CD4-positive, alpha-beta memory T cell (primary cell): ENCODE measurements at regions not wholly inside any gene's neighbourhood (a gene's known extent, or its start where the extent isn't known, plus 50 kb on each side); places are given as distances from the start of the nearest gene placed in this dataset.

Source experiments
- CTCF ChIA-PET: fragments of 350-600 bp; sonication (Branson Sonifier 250); formaldehyde crosslinking; loops from one replicate; lab custom pipeline; 2021; ENCODE audit warnings: inconsistent platforms; ENCODE audit not compliant: partially characterized antibody; lab: Charles Lee
- POLR2A ChIA-PET: fragments of 350-600 bp; sonication (Branson Sonifier 250); formaldehyde crosslinking; loops from one replicate; lab custom pipeline; 2021; ENCODE audit not compliant: partially characterized antibody; lab: Charles Lee
- DNase-seq, 5 donors: peaks; one replicate each; pipeline versions ENCODE4 v3.0.0 to v3.0.0-alpha.2; 2020 to 2022; ENCODE audit warnings: mixed read lengths in 1 of 5
- H3K27ac ChIP-seq: one replicate; pipeline ENCODE4 v1.7.0; 2013; ENCODE audit warnings: low read depth, low read length
- H3K27me3 ChIP-seq: 2 replicates; pipeline ENCODE4 v1.7.0; 2013; ENCODE audit warnings: mild to moderate bottlenecking, low read length, moderate library complexity; ENCODE audit not compliant: insufficient read depth
- H3K36me3 ChIP-seq: 2 replicates; pipeline ENCODE4 v1.7.0; 2013; ENCODE audit warnings: mild to moderate bottlenecking, low read length, moderate library complexity; ENCODE audit not compliant: insufficient read depth
- H3K4me1 ChIP-seq: 2 replicates; pipeline ENCODE4 v1.7.0; 2013; ENCODE audit warnings: mild to moderate bottlenecking, low read length, moderate library complexity; ENCODE audit not compliant: insufficient read depth
- H3K4me3 ChIP-seq, 2 donors: one replicate each; pipeline ENCODE4 v1.7.0; 2013; ENCODE audit warnings: low read length in 2 of 2, mild to moderate bottlenecking in 1 of 2
- H3K9me3 ChIP-seq, 2 donors: one replicate each; pipeline ENCODE4 v1.7.0; 2013; ENCODE audit warnings: low read length in 2 of 2, control low read depth in 1 of 2; ENCODE audit not compliant: control insufficient read depth in 1 of 2
- H3K27ac Mint-ChIP-seq, 7 donors: one replicate each; pipeline ENCODE4 v1.8.0; 2020 to 2021; ENCODE audit warnings: mixed read lengths in 7 of 7, mild to moderate bottlenecking in 6 of 7, inconsistent platforms in 3 of 7, moderate library complexity in 3 of 7
- H3K27me3 Mint-ChIP-seq, 2 donors: one replicate each; pipeline ENCODE4 v1.8.0; 2020 to 2021; ENCODE audit warnings: mixed read lengths in 2 of 2
- H3K36me3 Mint-ChIP-seq, 2 donors: one replicate each; pipeline ENCODE4 v1.8.0; 2020 to 2021; ENCODE audit warnings: mixed read lengths in 2 of 2, inconsistent platforms in 1 of 2, mild to moderate bottlenecking in 1 of 2
- H3K4me1 Mint-ChIP-seq, 4 donors: one replicate each; pipeline ENCODE4 v1.8.0; 2020 to 2021; ENCODE audit warnings: mixed read lengths in 4 of 4, mild to moderate bottlenecking in 1 of 4
- H3K4me3 Mint-ChIP-seq, 8 donors: one replicate each; pipeline ENCODE4 v1.8.0; 2020 to 2021; ENCODE audit warnings: mixed read lengths in 8 of 8, mild to moderate bottlenecking in 7 of 8, moderate library complexity in 6 of 8, inconsistent platforms in 3 of 8
- H3K9me3 Mint-ChIP-seq, 8 donors: one replicate each; pipeline ENCODE4 v1.8.0; 2020 to 2021; ENCODE audit warnings: mixed read lengths in 8 of 8, mild to moderate bottlenecking in 5 of 8, inconsistent platforms in 3 of 8, moderate library complexity in 1 of 8
- intact Hi-C: fragments of 100-400 bp; cut with micrococcal nuclease; formaldehyde crosslinking; loops from one replicate; pipeline ENCODE4 v1.15.1; 2023

DNA sequence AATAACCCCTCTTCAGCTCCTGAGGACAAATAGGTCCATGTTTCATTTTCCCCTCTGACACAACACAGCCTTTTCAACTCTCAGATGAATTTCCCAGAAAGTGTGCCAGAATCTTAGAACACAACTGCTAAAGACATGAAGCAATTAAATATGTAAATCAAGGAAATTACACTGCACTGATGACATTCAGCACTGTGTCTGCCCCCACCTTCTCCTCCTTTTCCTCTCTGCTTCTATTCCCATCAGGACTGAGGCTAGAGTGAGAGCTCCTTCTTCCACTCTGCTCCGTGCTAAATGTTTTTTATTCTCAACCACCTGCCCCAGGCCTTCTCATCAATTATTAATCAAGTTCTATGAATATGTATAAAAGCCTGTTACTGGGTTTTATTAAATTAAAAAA is 596.1 kb downstream of the TUSC7 start:
- H3K4me1 Mint-ChIP-seq = no peaks in the 10 kb centered on the region
- POLR2A ChIA-PET = no interaction called here
- Histone ChIP-seq H3K9me3 (no peaks in the 10 kb centered on the region), H3K4me3 (no peak overlapping the region), H3K27ac (no peak overlapping the region), H3K36me3 (no peaks in the 10 kb centered on the region), H3K4me1 (no peaks in the 10 kb centered on the region), H3K27me3 (no peaks in the 10 kb centered on the region)
- intact Hi-C loops = no loop called here
- H3K27me3 Mint-ChIP-seq = no peaks in the 10 kb centered on the region
- no peaks in the 10 kb centered on the region for H3K36me3 Mint-ChIP-seq
- H3K9me3 Mint-ChIP-seq = peaks cover 0 to 11% (median 4%) of the 10 kb centered on the region in 8 donors
- no peak for DNase-seq
- no peak overlapping the region for H3K27ac Mint-ChIP-seq
- CTCF ChIA-PET = no interaction called here
- H3K4me3 Mint-ChIP-seq = no peak overlapping the region

DNA sequence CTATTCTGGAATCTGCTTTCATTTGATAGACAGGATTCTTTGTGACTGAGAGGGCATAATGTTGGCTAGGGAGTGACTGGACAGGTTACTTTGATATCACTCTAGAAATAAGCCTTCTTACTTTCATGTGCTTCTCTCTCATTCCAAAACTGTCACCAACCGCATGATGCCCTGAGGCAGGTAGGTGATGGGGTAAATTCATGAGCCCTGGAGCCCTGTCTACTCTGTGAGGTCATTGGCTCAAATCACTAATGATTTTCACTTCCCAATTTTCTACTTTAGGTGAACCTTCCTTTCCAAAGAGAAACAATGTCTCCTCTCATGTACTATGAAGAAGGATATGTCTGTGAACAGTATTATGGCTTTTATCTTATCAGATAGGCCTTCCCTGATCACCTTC is 596.7 kb downstream of the TUSC7 start:
- intact Hi-C loops = no loop called here
- H3K36me3 ChIP-seq = no peaks in the 10 kb centered on the region
- Mint-ChIP-seq H3K4me1 (no peaks in the 10 kb centered on the region), H3K9me3 (peaks cover 2 to 15% (median 5%) of the 10 kb centered on the region in 8 donors), H3K27me3 (no peaks in the 10 kb centered on the region), H3K36me3 (no peaks in the 10 kb centered on the region), H3K4me3 (no peak overlapping the region), H3K27ac (no peak overlapping the region)
- no peak overlapping the region for H3K27ac ChIP-seq
- ChIA-PET POLR2A (no interaction called here), CTCF (no interaction called here)
- no peaks in the 10 kb centered on the region for H3K9me3 ChIP-seq
- no peaks in the 10 kb centered on the region for H3K27me3 ChIP-seq
- H3K4me1 ChIP-seq = no peaks in the 10 kb centered on the region
- no peak overlapping the region for H3K4me3 ChIP-seq
- DNase-seq = no peak

DNA sequence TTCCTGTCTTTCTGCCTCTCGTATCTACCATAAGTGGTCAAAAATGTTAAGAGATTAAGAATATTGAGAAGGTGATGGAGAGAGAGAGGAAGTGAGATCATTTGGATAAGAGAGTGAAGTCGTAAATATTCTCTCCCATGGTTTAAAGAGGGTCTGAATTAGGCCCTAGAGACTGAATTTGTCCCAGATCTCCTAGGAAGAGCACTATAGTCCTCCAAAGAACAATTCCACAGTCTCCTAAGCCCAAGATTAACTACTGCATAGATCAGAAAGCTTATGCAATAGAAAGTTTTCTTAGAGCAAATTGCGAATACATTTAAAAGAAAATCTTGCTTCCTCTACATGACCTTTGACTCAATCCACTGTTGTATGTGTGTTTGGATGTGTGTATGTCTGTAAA is 598.8 kb downstream of the TUSC7 start:
- H3K9me3 Mint-ChIP-seq = peaks cover 0 to 18% (median 3%) of the 10 kb centered on the region in 8 donors
- no peaks in the 10 kb centered on the region for H3K9me3 ChIP-seq
- intact Hi-C loops = no loop called here
- no peak overlapping the region for H3K27ac Mint-ChIP-seq
- POLR2A ChIA-PET = no interaction called here
- H3K27me3 ChIP-seq = no peaks in the 10 kb centered on the region
- H3K4me3 ChIP-seq = no peak overlapping the region
- H3K36me3 ChIP-seq = no peaks in the 10 kb centered on the region
- H3K27me3 Mint-ChIP-seq = no peaks in the 10 kb centered on the region
- H3K4me3 Mint-ChIP-seq = no peak overlapping the region
- no peaks in the 10 kb centered on the region for H3K4me1 Mint-ChIP-seq
- no peak overlapping the region for H3K27ac ChIP-seq
- no peak for DNase-seq
- no peaks in the 10 kb centered on the region for H3K36me3 Mint-ChIP-seq
- CTCF ChIA-PET = no interaction called here
- H3K4me1 ChIP-seq = no peaks in the 10 kb centered on the region

DNA sequence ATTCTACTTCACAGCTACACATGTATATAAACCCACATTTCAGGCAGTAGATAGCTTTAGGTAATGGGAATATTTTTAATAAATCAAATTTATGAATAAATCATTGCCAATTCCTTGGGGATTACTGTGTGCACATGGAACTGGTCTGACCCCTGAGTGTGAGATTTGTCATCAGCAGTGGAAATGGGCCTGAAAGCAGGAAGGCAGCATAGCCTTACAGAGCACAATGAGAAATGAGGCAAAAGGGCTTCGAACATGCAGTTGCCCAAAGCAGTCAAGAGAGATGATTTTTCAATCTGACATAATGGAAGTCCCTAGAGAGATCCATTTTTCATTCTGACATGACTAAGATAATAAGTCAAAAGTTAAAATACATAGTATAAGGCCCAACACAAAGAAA is 599.2 kb downstream of the TUSC7 start:
- Histone ChIP-seq H3K4me3 (no peak overlapping the region), H3K9me3 (no peaks in the 10 kb centered on the region), H3K27me3 (no peaks in the 10 kb centered on the region), H3K36me3 (no peaks in the 10 kb centered on the region), H3K27ac (no peak overlapping the region), H3K4me1 (no peaks in the 10 kb centered on the region)
- Mint-ChIP-seq H3K4me3 (no peak overlapping the region), H3K36me3 (no peaks in the 10 kb centered on the region), H3K27ac (no peak overlapping the region), H3K4me1 (no peaks in the 10 kb centered on the region), H3K27me3 (no peaks in the 10 kb centered on the region), H3K9me3 (peaks cover 0 to 18% (median 4%) of the 10 kb centered on the region in 8 donors)
- no peak for DNase-seq
- POLR2A ChIA-PET = no interaction called here
- CTCF ChIA-PET = no interaction called here
- intact Hi-C loops = no loop called here

DNA sequence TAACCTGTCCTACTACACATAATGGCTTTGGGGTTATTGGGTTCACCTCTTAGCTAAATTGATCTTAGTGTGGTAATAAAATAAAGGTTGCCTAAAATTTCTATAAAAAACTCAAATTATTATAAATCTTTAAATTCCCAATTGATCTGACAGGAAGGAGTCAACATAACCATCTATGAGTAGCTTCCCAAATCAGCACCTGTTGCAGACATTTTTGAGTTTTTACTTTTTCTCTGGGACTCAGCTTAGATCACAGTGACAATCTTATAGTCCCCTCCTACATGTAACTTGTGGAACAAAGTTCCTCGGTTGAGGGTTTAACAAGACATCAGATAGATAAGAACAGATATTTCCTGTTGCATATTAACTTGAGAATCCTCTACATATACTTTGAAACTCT is 601.0 kb downstream of the TUSC7 start:
- no peak overlapping the region for H3K4me3 Mint-ChIP-seq
- ChIA-PET POLR2A (no interaction called here), CTCF (no interaction called here)
- intact Hi-C loops = no loop called here
- no peak overlapping the region for H3K27ac Mint-ChIP-seq
- no peak overlapping the region for H3K4me3 ChIP-seq
- H3K4me1 ChIP-seq = no peaks in the 10 kb centered on the region
- peaks cover 0 to 22% (median 8%) of the 10 kb centered on the region in 8 donors for H3K9me3 Mint-ChIP-seq
- H3K27ac ChIP-seq = no peak overlapping the region
- no peaks in the 10 kb centered on the region for H3K4me1 Mint-ChIP-seq
- H3K36me3 ChIP-seq = no peaks in the 10 kb centered on the region
- no peaks in the 10 kb centered on the region for H3K9me3 ChIP-seq
- H3K27me3 Mint-ChIP-seq = no peaks in the 10 kb centered on the region
- H3K36me3 Mint-ChIP-seq = no peaks in the 10 kb centered on the region
- DNase-seq = no peak
- H3K27me3 ChIP-seq = no peaks in the 10 kb centered on the region

DNA sequence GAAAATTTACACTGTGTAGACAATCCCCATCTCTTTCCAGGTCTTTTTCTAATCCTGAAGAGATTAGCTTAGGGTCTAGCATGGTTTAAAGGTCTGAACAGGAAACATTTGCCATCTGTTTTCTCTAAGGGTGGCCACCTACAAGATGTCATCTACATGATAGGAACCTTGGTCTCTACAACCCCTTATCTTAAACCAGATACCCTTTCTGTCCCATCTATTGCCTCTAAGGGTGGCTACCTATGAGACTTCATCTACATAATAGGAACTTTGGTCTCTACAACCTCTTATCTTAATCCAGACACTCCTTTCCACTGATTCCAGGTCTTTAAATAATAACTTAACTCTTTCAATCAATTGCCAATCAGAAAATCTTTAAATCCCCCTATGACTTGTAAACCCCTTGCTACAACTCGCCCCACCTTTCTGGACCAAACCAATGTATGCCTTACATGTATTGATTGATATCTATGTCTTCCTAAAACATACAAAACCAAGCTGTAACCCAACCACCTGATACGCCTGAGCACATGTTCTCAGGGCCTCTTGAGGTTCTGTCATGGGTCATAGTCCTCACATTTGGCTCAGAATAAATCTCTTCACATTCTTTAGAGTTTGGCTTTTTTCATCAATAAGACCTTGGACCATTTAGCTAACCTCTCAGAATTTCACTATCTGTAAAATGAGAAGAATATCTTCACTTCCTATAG is 605.0 kb downstream of the TUSC7 start:
- no peak overlapping the region for H3K27ac Mint-ChIP-seq
- intact Hi-C loops = no loop called here
- H3K27me3 Mint-ChIP-seq = no peaks in the 10 kb centered on the region
- Histone ChIP-seq H3K4me3 (no peak overlapping the region), H3K4me1 (no peaks in the 10 kb centered on the region), H3K27ac (no peak overlapping the region), H3K36me3 (no peaks in the 10 kb centered on the region), H3K9me3 (no peaks in the 10 kb centered on the region), H3K27me3 (no peaks in the 10 kb centered on the region)
- CTCF ChIA-PET = no interaction called here
- H3K4me1 Mint-ChIP-seq = no peaks in the 10 kb centered on the region
- no peak for DNase-seq
- POLR2A ChIA-PET = no interaction called here
- H3K36me3 Mint-ChIP-seq = no peaks in the 10 kb centered on the region
- H3K4me3 Mint-ChIP-seq = no peak overlapping the region
- peaks cover 3 to 15% (median 7%) of the 10 kb centered on the region in 8 donors for H3K9me3 Mint-ChIP-seq

DNA sequence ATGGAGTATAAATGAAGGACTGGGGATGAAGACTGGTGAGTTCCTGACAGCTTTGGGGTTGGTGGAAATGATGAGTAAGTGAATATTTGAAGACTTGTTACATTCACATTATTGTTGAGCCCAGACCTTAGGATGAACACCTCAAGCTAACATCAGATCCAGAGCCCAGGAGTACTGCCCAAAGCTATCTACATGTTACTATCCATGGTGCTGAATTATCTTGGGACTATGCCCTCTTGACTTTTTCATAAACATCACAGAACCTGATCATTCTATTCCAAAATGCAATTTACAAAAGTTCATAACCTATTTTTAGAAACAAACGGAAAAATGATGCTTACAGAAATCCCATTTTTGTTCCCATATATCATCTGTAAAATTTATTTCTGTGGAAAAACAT is 613.3 kb downstream of the TUSC7 start:
- Histone ChIP-seq H3K36me3 (no peaks in the 10 kb centered on the region), H3K27ac (no peak overlapping the region), H3K9me3 (no peaks in the 10 kb centered on the region), H3K27me3 (no peaks in the 10 kb centered on the region), H3K4me1 (no peaks in the 10 kb centered on the region), H3K4me3 (no peak overlapping the region)
- no peak overlapping the region for H3K27ac Mint-ChIP-seq
- CTCF ChIA-PET = no interaction called here
- H3K9me3 Mint-ChIP-seq = peaks cover 0 to 23% (median 6%) of the 10 kb centered on the region in 8 donors
- no peak for DNase-seq
- no peaks in the 10 kb centered on the region for H3K4me1 Mint-ChIP-seq
- H3K36me3 Mint-ChIP-seq = no peaks in the 10 kb centered on the region
- intact Hi-C loops = no loop called here
- no peak overlapping the region for H3K4me3 Mint-ChIP-seq
- no peaks in the 10 kb centered on the region for H3K27me3 Mint-ChIP-seq
- POLR2A ChIA-PET = no interaction called here

DNA sequence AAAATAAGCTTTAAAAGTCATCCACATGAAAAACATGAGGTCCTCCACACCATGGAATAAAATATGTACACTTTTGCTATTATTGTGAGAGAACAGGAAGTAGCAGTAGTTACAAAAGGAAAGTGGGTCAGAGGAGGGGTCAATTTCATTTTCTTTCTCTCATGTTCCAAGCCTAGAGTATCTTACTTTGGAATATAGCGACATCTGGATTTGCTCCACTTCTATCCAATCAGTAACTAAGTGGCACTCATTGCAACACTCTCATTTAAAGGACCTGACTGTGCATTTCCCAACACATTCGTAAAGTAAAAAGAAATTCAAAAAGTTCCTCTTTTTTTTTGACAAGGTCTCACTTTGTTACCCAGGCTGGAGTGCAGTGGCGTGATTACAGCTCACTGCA is 637.3 kb downstream of the TUSC7 start:
- Mint-ChIP-seq H3K27me3 (no peaks in the 10 kb centered on the region), H3K36me3 (no peaks in the 10 kb centered on the region), H3K4me3 (no peak overlapping the region), H3K4me1 (no peaks in the 10 kb centered on the region), H3K27ac (no peak overlapping the region), H3K9me3 (peaks cover 0 to 11% (median 4%) of the 10 kb centered on the region in 8 donors)
- Histone ChIP-seq H3K4me1 (no peaks in the 10 kb centered on the region), H3K9me3 (no peaks in the 10 kb centered on the region), H3K36me3 (no peaks in the 10 kb centered on the region), H3K27me3 (no peaks in the 10 kb centered on the region), H3K4me3 (no peak overlapping the region), H3K27ac (no peak overlapping the region)
- no peak for DNase-seq
- POLR2A ChIA-PET = no interaction called here
- intact Hi-C loops = no loop called here
- CTCF ChIA-PET = no interaction called here
